ENCODE measurements at regions not wholly inside any gene's neighbourhood (a gene's known extent, or its start where the extent isn't known, plus 50 kb on each side); places are given as distances from the start of the nearest gene placed in this dataset.

DNA sequence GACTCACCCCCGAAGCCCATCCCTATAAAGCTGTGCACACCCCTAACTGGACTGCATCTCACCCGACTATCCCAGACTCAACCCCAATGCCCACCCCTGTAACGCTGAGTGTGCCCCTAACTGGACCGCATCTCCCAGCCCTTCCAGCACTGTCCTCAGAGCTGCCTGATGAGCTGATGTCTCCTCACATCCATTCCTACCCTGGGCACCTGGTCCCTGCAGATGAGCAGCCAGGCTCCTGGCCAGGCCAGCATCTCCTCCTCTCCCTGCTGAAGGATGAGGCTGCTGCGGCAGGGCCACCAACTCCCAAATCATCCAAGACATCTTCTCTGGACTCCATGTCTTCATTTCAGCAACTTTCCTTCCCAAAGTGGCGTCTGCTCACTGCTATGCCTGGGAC is 332.1 kb downstream of the CTTN start:
- TF ChIP-seq, protein P1, sequence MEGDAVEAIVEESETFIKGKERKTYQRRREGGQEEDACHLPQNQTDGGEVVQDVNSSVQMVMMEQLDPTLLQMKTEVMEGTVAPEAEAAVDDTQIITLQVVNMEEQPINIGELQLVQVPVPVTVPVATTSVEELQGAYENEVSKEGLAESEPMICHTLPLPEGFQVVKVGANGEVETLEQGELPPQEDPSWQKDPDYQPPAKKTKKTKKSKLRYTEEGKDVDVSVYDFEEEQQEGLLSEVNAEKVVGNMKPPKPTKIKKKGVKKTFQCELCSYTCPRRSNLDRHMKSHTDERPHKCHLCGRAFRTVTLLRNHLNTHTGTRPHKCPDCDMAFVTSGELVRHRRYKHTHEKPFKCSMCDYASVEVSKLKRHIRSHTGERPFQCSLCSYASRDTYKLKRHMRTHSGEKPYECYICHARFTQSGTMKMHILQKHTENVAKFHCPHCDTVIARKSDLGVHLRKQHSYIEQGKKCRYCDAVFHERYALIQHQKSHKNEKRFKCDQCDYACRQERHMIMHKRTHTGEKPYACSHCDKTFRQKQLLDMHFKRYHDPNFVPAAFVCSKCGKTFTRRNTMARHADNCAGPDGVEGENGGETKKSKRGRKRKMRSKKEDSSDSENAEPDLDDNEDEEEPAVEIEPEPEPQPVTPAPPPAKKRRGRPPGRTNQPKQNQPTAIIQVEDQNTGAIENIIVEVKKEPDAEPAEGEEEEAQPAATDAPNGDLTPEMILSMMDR (conservative IDR thresholded peaks at IDR 0.05; ENCODE audit: low read depth in 2 of 2), result no peak
- TF ChIP-seq ZNF331 (CRISPR knock-in tag; IDR thresholded peaks at IDR 0.05; ENCODE audit: low read depth) (no peak), POLR2AphosphoS5 (IDR thresholded peaks at IDR 0.05; ENCODE audit: low read depth) (no peak), EZH2 (IDR thresholded peaks at IDR 0.05; ENCODE audit: low read depth, unreplicated experiment) (no peak), CREB1 (CRISPR knock-in tag; IDR thresholded peaks at IDR 0.05; ENCODE audit: low read depth) (no peak), EZH2phosphoT487 (IDR thresholded peaks at IDR 0.05; ENCODE audit: unreplicated experiment) (no peak), ZNF114 (CRISPR knock-in tag; IDR thresholded peaks at IDR 0.05) (no peak)

All from GM23338 (cell line).